GM19035 (cell line): ENCODE measurements at regions not wholly inside any gene's neighbourhood (a gene's known extent, or its start where the extent isn't known, plus 50 kb on each side); places are given as distances from the start of the nearest gene placed in this dataset.
"Not testable (repeated sequence)": the region's sequence is repeated elsewhere in the genome, so short reads cannot be mapped to it uniquely, and the experiment has no call there.

Experiments used
- ATAC-seq: cut with Tn5 transposase; IDR thresholded peaks from one replicate; pipeline ENCODE4 v1.9.1; 2021; ENCODE audit not compliant: unreplicated experiment

DNA sequence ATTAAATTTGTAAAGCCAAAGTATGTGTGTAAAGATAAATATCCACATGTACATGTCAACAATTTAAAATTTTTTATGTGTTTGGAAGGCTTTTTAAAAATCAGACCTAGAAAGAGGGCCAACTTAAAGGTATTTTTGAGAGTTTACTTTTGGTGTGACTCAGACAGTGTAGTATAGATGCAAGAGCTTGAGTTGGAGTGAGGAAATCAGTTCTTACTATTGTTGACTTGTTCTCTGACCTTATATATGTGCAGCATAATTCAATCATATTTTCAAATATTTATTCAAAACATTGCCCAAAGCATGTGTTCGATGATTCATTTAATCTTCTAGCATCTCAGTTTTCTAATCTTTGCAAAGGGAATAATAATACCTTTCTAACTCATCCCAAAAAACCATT lies 243.7 kb upstream of the PRKCQ start:
- ATAC-seq = no peak

DNA sequence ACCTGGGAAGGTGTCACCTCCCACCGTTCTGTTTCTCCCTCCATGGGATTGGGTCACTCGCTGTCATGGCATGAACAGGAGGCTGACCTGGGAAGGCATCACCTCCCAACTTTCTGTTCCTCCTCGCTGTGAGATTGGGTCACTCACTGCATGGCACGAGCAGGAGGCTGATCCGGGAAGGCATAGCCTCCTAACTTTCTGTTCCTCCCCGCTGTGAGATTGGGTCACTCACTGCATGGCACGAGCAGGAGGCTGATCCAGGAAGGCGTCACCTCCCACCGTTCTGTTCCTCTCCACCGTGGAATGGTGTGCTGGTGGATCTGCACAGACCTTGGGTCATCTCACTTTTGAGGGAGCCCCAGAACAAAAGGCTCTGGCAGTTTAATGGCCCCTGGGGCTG lies 239.2 kb upstream of the PRKCQ start:
- ATAC-seq = no peak

DNA sequence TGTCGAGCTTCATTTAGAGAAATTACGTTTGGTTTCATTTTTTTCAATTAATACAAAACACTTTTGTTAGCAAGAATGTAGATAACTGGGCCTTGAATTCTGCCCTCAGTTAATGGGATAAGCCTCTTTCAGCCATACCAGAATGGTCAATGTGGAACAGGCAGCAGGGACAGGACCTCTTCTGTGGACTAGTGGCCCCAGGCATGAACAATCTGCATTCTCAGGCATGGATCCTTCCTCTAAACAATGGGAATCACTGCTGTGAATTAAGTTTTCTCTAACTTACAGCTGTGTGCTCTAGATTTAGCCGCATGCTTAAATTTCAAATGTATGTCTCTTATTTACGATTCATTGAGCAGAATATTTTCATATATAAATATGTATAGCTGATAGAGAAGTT lies 237.7 kb upstream of the PRKCQ start:
- ATAC-seq = no peak

DNA sequence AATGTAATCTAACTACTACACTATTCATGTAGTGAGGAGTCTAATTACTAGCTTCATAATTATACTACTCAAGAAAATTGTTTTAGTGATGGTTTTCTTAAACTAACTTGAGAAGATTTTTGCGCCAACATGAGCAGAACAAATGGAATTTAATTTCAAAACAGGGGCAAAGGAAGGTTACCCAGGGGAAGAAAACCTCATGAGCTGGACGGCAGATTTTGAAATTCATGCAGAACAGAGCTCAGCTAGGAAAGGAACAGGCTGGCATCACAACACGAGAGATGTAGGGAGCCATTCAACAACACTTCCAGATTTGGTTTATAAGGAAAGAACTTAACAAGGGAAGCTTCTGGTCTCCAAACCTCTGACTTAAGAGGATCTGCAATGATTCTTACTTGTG lies 235.3 kb upstream of the PRKCQ start:
- ATAC-seq = no peak

DNA sequence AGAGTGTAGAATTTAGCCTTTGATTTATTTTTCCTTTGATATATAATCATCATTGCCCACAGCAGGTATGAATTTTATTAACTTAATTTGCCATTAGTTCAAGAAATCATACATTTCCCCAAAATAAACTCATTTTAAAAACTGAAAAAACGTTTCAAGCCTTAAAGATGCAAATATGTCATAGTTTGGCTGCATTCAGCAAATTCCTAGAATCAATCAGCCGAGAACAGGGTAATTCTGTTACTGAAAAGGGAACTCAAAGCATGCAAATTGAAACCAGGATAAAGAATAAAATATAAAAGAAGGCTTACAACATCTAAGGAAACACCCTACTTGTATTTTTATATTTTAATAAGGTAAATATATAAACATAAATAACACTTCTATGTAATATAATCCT lies 233.8 kb upstream of the PRKCQ start:
- no peak for ATAC-seq

DNA sequence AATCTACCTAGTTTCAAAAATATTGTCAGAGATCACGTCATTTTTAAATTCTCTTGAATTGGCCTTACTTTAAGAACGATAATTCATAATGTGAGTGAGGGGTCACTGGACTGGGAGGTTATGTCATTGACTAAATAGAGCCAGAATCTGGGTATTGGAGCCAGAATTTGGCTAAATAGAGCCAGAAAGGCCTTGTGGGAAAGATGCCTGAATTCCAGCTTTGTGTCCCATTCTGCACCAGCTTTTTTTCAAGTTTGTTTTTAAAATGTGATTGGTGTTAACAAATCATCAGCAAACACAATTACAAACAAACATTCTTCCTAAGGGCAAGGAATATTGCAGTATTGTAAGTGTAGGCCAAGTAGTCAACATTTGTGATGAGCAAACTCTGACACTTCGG lies 233.2 kb upstream of the PRKCQ start:
- no peak for ATAC-seq

DNA sequence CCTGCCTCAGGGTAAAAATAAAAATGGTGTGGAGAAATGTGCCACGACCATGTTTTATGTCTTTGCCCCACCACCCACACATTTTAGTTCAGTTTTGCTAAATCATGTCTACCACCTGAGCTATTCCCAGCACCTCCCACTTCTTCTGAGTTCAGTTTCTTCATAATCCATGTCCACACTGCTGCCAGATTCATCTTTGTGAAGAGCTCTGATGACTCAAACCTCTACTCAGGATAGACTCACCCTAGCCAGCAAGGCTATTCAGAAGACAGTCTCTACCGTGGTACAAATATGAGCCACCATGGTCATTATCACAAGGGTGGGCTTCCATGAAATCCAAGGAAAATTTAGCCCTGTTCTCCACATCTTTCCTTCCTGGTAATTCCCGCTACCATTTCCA lies 231.1 kb upstream of the PRKCQ start:
- no peak for ATAC-seq

DNA sequence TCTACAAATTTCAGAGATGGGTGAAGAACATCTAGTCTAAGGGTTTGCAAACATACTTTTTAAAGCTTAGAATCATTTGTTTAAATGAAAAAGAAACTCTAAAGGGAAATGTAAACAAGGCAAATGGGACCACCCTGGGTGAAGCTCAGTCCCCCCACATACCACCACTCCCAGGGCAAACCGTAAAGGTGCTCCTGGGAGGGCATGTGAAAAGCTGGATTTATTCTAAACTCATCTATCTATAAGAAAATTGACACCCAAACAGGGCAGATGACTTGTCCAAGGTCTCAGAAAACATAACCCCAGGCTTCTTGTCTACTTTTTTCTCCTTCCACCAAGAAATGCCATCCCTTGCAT lies 223.3 kb upstream of the PRKCQ start:
- no peak for ATAC-seq

DNA sequence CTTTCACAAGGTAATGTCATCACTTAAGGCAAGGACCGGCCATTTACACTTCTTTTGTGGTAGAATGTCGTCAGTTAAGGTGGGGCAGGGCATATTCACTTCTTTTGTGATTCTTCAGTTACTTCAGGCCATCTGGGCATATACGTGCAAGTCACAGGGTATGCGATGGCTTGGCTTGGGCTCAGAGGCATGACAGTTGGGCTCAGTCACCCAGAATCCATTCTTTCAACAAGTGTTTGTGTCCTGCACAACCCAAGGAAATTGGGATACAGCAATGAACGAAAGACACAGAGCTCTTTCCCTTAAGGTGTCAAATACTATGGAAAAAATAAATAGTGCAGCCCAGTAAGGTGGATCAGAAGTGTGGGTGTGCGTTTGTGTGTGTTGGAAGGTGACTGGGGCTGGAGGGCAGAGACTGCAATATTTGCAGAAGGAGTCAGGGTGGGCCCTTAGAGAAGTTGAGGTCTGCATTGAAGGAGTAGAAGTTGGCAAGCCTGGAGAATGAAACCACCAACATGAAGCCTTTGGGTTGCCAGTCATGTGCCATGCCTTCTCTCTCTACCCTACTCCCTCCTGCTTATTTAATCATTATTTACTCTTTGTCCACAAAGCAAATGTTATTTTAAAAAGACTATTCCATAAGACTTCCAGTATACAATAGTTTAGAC lies 222.8 kb upstream of the PRKCQ start:
- no peak for ATAC-seq

DNA sequence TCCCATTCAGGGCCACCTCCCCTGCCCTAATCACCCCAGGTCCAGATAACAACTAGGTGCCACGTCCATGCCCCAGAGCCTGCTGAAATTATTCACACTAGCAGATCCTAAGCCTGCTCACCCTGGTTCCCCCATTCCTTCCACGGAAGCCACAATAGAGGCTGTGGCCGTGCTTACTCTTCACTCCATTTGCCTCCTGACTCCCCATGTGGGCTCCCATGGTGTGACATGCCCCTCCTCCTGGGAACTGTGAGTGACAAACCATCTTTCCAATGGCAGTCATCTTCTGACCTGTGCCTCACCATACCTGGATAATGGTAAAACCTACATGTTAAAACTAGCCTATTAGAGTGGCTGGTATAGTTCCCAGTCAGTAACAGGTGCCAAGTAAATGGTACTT lies 216.2 kb upstream of the PRKCQ start:
- ATAC-seq = no peak

DNA sequence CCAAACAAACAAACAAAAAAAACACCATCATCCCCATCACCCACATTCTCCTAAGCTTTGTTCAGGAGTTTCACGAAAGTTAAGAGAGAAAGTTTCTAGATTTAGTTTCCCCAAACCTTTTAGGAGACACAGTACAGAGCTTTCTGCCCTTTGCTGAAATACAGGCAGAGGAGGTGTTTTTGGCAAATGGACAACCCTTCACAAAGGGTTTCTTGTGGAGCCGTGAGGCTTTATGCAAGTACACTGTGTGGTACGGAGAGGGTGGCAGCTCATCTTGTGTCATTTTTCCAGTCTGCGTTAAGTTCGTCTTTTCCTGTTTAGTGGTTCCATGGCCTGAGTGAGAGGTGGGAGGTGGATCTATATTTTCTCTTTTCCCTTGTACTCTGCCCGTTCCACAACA lies 215.5 kb upstream of the PRKCQ start:
- ATAC-seq = no peak

DNA sequence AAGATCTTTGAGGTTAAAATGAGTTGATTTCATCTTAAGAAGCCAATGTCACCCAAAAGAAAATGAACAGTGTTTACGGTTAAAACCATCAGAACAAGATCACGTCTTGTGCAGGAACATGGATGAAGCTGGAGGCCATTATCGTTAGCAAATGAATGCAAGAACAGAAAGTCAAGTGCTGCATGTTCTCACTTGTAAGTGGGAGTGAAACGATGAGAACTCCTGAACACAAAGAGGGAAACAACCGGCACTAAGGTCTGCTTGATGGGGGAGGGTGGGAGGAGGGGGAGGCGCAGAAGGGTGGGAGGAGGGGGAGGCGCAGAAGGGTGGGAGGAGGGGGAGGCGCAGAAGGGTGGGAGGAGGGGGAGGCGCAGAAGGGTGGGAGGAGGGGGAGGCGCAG lies 214.8 kb upstream of the PRKCQ start:
- not testable (repeated sequence) for ATAC-seq

DNA sequence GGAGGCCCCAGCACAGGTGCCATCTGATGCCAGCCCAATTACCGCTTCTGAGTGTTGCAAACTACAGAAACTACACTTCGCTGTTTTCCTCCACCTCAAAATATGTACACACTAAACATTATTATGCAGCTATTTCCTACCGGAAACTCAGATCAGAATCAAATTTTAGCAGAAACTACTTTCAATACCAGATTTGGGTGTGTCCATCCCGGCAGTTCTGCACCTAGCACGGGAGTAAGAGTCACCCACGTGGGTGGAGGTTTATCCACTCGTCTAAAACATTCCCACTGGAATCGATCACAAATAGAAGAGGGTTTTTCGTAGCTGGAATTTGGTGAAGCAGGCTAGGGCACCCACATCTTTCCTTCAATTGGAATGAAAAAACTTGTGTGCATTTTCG lies 214.4 kb upstream of the PRKCQ start:
- ATAC-seq = no peak

DNA sequence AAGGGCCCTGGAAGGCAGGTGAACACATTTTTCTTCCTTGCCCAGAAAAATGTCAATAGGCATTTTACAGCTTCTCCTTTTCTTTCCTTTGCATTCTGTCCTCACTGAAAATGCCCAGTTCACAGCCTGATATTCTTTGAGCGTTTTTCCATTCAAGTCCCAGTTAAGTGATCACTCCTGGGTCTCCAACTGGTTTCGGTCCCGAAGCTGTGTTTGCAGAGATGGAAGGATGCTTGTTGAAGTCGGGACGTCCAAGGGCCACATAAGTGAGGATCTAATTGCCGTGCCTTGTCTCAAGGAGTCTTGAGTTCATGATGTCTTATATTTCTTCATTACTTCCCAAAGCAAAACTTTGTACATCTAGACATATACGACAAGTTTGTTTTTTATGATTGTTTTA lies 208.7 kb upstream of the PRKCQ start:
- ATAC-seq = no peak

DNA sequence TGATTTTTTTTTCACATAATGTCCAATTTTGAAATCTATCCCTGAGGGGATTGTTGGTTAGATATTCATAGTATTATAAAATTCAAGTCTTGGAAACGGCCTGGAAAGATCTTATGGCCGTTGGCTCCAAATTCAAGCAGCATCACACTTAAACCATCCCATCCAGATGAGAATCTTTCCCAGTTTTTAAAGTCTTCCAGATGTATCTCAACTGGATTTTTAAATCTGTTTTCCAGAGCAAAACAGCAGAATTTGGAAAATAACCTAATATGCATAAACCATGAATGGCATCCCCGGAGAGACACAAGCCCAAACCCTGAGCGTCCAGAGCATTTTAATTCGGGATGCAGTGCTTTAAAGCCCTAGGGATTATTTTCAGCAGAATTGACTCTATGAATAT lies 208.2 kb upstream of the PRKCQ start:
- ATAC-seq = no peak

DNA sequence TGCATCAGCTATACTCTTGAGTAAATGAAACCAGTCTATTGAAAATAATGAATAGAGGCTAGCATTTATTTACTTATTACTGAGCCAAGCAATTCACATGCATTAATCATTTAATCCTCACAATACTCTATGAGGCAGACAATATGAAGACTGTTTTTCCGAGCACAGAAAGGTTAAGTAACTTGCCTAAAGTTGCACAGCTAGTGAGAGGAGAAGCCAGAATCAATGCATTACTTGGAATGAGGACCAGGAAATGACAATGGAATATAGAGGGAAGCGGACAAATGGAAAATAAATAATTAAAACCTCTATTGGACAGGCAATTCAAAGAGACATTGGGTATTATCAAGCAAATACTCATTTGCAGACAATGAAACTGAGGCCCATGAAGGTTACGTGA lies 207.6 kb upstream of the PRKCQ start:
- ATAC-seq = no peak

DNA sequence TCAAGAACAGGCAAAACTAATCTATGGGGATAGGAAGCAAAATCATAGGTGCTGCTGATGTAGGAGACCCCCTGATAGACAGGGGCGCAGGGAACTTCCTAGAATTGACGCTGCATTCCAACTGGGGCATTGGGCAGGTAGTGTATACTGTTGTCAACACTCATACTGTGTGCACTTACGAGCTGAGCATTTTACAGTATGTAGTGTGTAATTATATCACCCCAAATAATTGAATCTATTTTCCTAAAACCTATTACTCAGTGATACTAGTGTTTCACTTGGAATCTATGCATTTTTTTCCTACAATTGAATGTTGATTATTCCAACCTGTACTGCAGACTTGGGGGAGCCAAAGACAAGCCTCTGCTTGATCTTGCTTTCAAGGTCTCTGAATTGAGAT lies 207.0 kb upstream of the PRKCQ start:
- no peak for ATAC-seq

DNA sequence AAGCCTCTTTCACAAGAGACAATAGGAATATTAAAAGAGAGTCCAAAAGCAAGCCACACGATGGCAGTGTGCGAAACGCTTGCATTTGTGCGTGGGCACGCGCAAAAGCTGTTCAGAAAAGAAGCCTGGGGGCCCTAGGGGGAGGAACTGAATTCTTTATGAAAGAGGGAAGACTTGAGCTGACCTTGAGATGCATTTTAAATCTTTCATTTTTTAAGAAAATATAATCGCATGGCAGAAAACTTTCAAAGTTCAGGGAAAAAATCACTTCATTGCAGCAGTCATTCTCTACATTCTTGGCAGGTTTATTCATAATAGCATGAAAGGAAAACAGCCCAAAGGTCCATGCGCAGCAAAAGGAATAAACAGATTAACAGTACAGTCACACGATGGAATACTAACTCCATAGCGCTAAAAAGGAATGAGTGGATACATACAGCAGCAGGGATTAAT lies 206.5 kb upstream of the PRKCQ start:
- no peak for ATAC-seq

DNA sequence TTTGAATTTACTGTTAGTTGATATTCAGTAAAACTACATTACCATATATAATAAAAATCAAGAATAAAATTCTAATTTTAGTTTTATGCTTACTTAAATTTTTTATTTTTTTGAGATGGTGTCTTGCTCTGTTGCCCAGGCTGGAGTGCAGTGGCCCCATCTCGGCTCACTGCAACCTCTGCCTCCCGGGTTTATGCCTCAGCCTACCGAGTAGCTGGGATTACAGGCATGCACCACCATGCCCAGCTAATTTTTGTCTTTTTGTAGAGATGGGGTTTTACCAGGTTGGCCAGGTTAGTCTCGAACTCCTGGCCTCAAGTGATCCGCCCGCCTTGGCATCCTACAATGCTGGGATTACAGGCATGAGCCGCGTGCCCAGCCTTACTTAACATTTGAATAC lies 204.4 kb upstream of the PRKCQ start:
- ATAC-seq = not testable (repeated sequence)

DNA sequence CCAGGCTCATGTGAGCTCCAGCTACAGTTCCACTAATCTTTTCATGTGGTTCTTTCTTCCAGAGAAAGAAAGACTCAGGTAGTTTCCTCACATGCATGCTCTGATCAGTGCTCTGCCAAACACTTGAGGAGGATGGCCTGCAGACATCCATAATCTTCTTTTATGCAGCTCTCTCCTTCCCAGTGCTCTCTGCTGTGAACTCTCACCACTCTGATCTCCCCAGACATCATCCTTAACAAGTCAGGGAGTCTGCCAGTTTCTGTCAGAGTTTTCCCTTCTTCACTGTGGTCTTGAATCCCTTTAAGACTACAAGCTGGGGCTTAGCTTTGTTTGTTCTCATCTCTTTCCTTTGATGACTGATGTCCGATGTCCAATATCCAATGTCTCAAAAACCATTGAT lies 203.4 kb upstream of the PRKCQ start:
- ATAC-seq = no peak

DNA sequence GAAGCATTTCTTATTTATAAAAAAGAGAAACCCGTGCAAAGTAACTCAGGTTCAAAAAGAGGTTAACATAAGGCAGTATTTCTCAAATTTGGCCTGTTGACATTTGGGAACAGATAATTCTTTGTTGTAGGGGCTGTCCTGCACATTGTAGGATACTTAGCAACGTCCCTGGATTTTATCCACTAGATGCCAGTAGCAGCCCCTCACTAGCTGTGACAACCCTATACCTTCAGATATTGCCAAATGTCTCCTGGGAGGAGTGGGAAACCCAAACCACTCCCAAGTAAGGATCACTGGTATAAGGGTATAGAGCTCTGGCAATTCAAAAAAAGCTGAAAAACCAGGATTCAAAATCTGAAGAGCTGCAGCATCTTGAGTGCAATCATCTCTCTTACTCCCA lies 202.3 kb upstream of the PRKCQ start:
- ATAC-seq = no peak

DNA sequence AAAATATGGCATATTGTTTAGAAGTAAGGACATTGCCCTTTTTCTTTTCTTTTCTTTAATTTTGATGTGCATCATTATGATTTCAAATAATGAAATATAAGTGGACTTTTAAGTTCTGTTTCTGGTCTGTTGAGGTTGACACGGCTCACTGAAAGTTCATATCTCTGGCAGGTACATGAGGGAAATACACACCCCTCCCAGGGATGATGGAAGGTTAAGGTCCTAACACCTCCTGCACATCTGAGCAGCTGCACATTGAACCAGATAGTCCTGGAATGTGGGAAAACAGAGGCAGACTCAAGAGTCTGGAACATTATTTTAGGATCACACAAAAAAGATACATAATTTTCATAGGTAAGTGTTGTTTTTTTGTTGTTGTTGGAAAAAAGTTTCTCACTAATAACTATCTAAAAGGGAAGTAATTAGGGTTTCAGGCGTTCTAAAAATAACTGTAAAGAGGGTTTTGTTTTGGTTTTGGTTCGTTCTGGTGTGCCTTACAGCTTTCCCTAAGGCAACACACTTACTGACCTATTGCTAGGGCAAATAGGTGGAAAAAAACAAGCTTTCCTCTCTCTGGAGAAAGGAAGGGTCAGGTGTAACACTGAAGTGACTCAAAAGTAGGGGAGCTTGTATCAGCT lies 201.2 kb upstream of the PRKCQ start:
- peak; percentile 62 for ATAC-seq

DNA sequence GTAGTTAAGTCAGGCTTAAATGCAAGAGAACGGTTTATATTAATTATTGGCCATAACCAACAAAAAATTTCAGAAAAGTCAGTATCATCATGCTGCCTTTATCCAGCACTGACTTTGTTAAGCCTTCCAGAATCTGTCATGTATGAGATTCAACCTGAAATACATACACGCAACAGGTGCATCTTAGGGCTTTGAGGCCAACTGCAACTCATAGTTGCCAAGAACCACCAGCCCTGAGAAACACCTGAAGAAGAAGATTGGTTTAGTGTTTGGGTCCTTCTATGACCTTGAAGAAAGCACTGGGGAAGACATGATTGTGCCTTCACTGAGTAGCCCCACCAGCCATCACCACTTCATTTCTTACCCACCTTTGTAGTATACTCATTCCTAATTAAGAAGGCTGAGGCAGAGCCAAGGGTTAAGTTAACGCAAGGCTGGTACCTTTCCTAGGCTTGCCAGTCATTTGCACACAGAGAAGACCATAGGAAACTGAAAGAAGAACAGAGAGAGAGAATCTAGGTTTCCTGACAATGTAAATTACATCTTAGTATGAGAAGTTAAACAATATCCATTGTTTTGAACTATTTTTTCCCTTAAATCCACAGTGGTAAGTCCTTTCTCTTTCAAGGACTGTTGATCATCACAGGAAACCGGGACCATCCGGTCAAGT lies 200.1 kb upstream of the PRKCQ start:
- ATAC-seq = no peak
